ENCODE measurements at regions not wholly inside any gene's neighbourhood (a gene's known extent, or its start where the extent isn't known, plus 50 kb on each side); places are given as distances from the start of the nearest gene placed in this dataset.

GRCh38 chr22:46096051-46096450, 54.3 kb upstream of the PPARA start:
- no peaks in the 10 kb centered on the region for H3K27me3 ChIP-seq (ENCODE audit: control insufficient read depth, insufficient read depth, low read length, poor library complexity, severe bottlenecking)
- TF ChIP-seq CTCF (conservative IDR thresholded peaks at IDR 0.05): no peak
- no peak for DNase-seq
- no peak overlapping the region for H3K27ac Mint-ChIP-seq
- H3K4me1 Mint-ChIP-seq: no peaks in the 10 kb centered on the region
- H3K4me3 ChIP-seq (ENCODE audit: low read length): no peak overlapping the region
- no peaks in the 10 kb centered on the region for H3K9me3 ChIP-seq (ENCODE audit: control insufficient read depth, low read length)
- H3K4me3 Mint-ChIP-seq: no peak overlapping the region
- H3K4me1 ChIP-seq (ENCODE audit: control insufficient read depth, insufficient read depth, low read length): no peaks in the 10 kb centered on the region
- H3K27me3 Mint-ChIP-seq (ENCODE audit: insufficient read depth): no peaks in the 10 kb centered on the region
- no peak overlapping the region for H3K9ac ChIP-seq (ENCODE audit: extremely low read depth, low read length, poor library complexity, severe bottlenecking)
- no peaks in the 10 kb centered on the region for H3K9me3 Mint-ChIP-seq
- H3K27ac ChIP-seq (ENCODE audit: low read depth, low read length): no peak overlapping the region
- no peaks in the 10 kb centered on the region for H3K36me3 Mint-ChIP-seq (ENCODE audit: low read depth)
- WGBS, 2 experiments (ENCODE audit: insufficient coverage in 1 of 2, insufficient read length in 1 of 2): 87 to 98% methylated on average over 6 to 9 of the region's 9 CpGs
- H3K36me3 ChIP-seq (ENCODE audit: control insufficient read depth, insufficient read depth, low read length): no peaks in the 10 kb centered on the region

- no peaks in the 10 kb centered on the region for H3K4me1 Mint-ChIP-seq
- no peaks in the 10 kb centered on the region for H3K4me1 ChIP-seq (ENCODE audit: control insufficient read depth, insufficient read depth, low read length)
- no peaks in the 10 kb centered on the region for H3K9me3 Mint-ChIP-seq
- DNase-seq: no peak
- H3K27ac Mint-ChIP-seq: no peak overlapping the region
- H3K36me3 ChIP-seq (ENCODE audit: control insufficient read depth, insufficient read depth, low read length): no peaks in the 10 kb centered on the region
- no peaks in the 10 kb centered on the region for H3K27me3 Mint-ChIP-seq (ENCODE audit: insufficient read depth)
- H3K4me3 Mint-ChIP-seq: no peak overlapping the region
- TF ChIP-seq CTCF (conservative IDR thresholded peaks at IDR 0.05): no peak
- WGBS, 2 experiments (ENCODE audit: insufficient coverage in 1 of 2, insufficient read length in 1 of 2): 94 to 100% methylated on average over 6 to 14 of the region's 14 CpGs
- no peaks in the 10 kb centered on the region for H3K36me3 Mint-ChIP-seq (ENCODE audit: low read depth)
- no peak overlapping the region for H3K4me3 ChIP-seq (ENCODE audit: low read length)
- no peak overlapping the region for H3K27ac ChIP-seq (ENCODE audit: low read depth, low read length)
- no peaks in the 10 kb centered on the region for H3K9me3 ChIP-seq (ENCODE audit: control insufficient read depth, low read length)
- H3K9ac ChIP-seq (ENCODE audit: extremely low read depth, low read length, poor library complexity, severe bottlenecking): no peak overlapping the region
- no peaks in the 10 kb centered on the region for H3K27me3 ChIP-seq (ENCODE audit: control insufficient read depth, insufficient read depth, low read length, poor library complexity, severe bottlenecking)
Measured at GRCh38 chr22:46096706-46097230, 53.6 kb upstream of the PPARA start.

GRCh38 chr22:46097268-46097900, 52.9 kb upstream of the PPARA start:
- H3K4me1 ChIP-seq (ENCODE audit: control insufficient read depth, insufficient read depth, low read length): no peaks in the 10 kb centered on the region
- Mint-ChIP-seq H3K4me3 (no peak overlapping the region), H3K9me3 (no peaks in the 10 kb centered on the region), H3K27ac (no peak overlapping the region), H3K36me3 (ENCODE audit: low read depth) (no peaks in the 10 kb centered on the region), H3K4me1 (no peaks in the 10 kb centered on the region), H3K27me3 (ENCODE audit: insufficient read depth) (no peaks in the 10 kb centered on the region)
- H3K27ac ChIP-seq (ENCODE audit: low read depth, low read length): no peak overlapping the region
- H3K27me3 ChIP-seq (ENCODE audit: control insufficient read depth, insufficient read depth, low read length, poor library complexity, severe bottlenecking): no peaks in the 10 kb centered on the region
- H3K4me3 ChIP-seq (ENCODE audit: low read length): no peak overlapping the region
- WGBS, 2 experiments (ENCODE audit: insufficient coverage in 1 of 2, insufficient read length in 1 of 2): 94 to 96% methylated on average over 4 to 13 of the region's 13 CpGs
- no peaks in the 10 kb centered on the region for H3K9me3 ChIP-seq (ENCODE audit: control insufficient read depth, low read length)
- no peaks in the 10 kb centered on the region for H3K36me3 ChIP-seq (ENCODE audit: control insufficient read depth, insufficient read depth, low read length)
- no peak overlapping the region for H3K9ac ChIP-seq (ENCODE audit: extremely low read depth, low read length, poor library complexity, severe bottlenecking)
- no peak for TF ChIP-seq CTCF (conservative IDR thresholded peaks at IDR 0.05)
- DNase-seq: no peak

Data from endodermal cell (in vitro differentiated cells).